ENCODE measurements at regions not wholly inside any gene's neighbourhood (a gene's known extent, or its start where the extent isn't known, plus 50 kb on each side); places are given as distances from the start of the nearest gene placed in this dataset.
"Not testable (repeated sequence)": the region's sequence is repeated elsewhere in the genome, so short reads cannot be mapped to it uniquely, and the experiment has no call there.

DNA sequence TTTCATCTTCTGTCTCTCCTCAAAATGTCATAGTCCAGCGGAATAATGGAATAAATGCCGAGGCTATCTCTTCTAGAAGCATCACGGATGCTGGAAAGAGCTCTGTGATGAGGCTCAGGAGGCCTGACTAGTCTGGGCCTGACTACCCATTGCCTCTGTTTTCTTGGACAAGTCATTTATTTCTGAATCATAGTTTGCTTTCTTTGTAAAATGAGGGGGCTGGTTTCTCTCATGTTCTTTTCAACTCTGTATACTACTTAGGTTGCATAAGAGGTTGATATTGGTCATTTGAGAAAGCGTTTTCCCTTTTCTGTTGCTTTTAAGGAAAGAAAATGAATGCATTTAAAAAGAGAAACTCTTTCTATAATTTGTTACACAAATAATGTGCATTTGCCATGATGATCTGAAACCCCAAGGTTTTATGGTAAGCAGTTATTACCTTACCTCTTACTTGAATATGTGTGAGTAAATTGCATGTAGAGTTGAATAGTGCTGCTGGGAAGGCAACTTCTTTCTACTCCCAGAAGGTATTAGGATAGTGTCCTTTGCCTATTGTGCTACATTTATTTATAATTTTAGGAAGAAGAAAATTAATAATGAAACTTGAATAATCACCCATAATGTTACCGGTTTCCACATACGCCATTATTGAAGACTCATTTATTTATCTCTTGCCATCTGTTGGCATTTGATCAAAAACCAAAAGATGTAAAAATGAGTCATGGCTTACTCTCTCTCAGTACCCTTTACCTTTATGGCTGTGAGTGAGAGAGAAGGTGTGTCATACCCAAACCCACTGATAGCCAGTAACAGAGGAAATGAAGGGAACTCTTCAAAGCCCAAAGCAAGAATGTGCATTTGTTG lies 179.1 kb downstream of the FASLG start:
- DNase-seq (ENCODE audit: low read depth), result no peak

DNA sequence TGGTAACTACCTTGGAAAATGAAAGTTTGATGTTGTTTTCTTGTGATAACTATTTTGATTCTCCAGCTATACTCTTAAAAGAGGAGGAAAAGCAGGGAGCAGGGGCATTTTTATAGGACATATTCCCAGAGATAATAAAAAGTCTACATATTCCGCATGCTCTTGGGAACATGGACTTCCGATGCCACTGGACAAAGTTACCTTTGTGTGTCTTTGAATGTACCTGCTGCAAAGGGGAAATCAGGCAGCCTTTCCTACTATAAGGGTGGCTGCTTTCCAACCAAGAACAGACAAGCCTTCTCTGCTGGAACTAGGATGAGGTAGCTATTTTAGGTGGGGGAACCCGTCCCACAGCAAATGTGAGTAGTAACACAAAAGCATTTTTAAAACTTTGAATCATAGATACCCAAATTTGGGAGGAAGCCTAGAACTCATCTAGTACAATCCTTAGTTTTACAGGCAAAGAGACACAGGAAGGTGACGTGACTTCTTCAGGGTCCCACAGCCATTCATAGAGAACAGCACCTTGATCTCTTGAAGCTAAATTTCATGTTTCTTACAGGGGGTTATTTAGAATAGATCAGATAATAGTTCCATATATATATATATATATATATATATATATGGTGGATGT lies 179.9 kb downstream of the FASLG start:
- no peak for DNase-seq (ENCODE audit: low read depth)

DNA sequence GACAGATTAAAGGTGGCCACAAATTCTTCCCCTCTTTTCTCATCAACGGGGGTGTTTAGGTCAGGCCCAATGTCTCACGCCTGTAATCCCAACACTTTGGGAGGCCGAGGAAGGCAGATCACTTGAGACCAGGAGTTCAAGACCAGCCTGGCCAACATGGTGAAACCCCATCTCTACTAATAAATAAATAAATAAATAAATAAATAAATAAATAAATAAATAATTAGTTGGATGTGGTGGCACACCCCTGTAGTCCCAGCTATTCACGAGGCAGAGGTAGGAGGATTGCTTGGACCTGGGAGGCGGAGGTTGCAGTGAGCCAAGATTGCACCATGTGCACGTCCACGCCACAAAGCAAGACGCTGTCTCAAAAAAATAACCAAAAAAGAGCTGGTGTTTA lies 180.7 kb downstream of the FASLG start:
- not testable (repeated sequence) for DNase-seq (ENCODE audit: low read depth)

- DNase-seq (ENCODE audit: low read depth), result no peak
These were observed 184.5 kb downstream of the FASLG start for GRCh38 chr1:172843444-172843843.

- DNase-seq (ENCODE audit: low read depth), result peak; percentile 54
These were observed 186.5 kb downstream of the FASLG start for GRCh38 chr1:172845371-172845770.

DNA sequence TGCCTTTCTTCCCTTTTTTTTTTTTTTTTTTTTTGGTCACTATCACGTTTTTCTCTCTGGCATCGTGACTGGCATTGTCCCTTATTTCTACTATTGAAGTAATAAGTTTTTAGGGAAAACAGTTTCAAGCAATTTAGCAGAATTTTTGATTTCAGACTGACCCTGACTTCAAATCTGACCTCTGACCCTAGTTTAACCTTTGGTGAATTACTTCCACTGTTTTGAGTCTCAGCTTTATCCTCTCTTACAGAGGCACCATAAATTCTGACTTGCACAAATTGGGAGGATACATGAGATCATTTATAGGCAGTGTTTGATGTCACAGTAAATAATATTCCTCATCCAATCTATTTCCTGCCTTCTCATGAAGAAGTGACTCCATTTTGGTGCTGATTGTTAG lies 187.0 kb downstream of the FASLG start:
- no peak for DNase-seq (ENCODE audit: low read depth)

DNA sequence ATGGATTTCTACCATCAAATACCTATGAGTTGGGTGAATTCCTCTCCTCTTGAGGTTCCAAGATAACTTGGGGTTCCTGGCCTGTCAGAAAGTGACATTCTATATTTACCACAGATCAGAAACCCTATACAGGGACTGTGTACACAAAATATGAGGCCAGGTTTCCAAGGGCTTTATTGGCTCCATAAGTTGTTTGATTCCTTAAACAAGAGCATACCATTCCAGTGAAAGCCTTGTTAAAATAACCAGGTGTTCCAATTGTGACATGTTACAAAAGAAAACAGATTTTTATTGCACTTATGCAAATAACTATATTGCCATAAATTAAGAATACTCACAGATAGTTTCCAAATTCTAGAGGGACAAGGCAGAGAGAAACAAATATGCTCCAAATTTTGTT lies 188.9 kb downstream of the FASLG start:
- not testable (repeated sequence) for DNase-seq (ENCODE audit: low read depth)

DNA sequence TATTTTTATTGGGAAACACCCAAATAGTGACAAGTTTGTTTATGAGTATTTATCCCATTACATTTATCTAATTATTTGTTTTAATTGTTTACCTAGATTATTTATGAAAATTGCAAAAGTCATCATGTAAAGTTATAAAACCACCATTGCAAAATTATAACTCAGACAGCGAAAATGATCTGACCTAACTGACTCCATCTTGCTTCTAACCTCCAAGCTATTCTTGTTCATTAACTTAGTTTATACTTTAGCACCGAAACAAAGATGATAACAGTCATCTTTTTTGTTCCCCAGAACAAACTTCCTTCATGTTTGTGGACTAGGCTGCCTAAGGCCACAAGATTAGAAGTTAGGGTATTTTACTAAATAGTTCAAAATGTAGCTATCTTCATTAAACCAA lies 190.8 kb downstream of the FASLG start:
- DNase-seq (ENCODE audit: low read depth), result no peak

DNA sequence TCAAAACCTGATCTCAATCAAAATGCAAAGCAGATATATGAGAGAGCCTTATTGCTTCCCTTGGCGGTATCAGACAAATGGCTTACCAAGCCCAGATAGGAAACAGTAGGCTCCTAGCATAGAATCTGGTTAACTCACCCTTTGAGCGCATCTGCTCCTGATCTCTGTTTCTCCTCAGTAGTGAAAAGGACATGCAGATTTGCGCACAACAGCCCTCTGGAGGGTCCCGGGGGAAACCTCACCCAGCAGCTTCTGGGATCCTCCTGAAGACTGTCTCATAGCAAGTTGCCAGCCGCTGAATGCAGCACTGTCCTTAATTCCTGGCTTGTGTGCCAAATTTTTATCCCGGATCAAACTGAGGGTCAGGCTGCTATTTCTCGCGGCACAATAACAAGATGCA lies 192.2 kb downstream of the FASLG start:
- DNase-seq (ENCODE audit: low read depth), result no peak

- DNase-seq (ENCODE audit: low read depth), result no peak
These were observed 193.0 kb downstream of the FASLG start for GRCh38 chr1:172851856-172852255.

GRCh38 chr1:172855983-172856382 lies 194.8 kb downstream of the TNFSF18 start:
- DNase-seq (ENCODE audit: low read depth), result not testable (repeated sequence)

- no peak for DNase-seq (ENCODE audit: low read depth)
These were observed 187.7 kb downstream of the TNFSF18 start for GRCh38 chr1:172863031-172863430.

DNA sequence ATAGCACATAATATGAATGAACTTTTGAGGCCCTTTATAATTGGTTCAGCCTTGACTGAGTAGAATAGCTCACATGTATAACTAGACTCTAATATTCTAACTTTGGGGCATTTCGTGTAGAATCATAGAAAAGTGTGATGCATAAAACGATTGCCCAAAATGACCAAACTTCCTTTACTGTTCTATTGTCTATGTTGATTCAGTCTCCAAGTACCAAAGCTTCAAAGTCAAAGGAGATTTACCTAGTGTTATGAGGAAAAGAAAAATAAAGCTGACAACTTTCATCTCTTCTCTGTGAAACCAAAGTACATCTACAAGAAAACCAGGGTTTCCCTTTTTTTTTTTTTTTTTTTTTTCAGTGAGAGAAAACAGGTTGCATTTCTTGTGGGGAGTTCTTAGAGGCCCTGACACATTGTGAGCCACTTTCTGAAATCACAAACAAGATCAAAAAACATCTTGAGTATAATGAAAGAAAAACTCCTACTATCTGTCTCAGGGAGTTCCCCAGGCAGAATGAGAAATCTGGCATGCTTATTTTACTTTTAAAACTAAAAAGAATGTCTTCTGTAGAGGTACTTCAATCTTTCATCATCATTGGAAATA lies 183.4 kb downstream of the TNFSF18 start:
- no peak for DNase-seq (ENCODE audit: low read depth)

DNA sequence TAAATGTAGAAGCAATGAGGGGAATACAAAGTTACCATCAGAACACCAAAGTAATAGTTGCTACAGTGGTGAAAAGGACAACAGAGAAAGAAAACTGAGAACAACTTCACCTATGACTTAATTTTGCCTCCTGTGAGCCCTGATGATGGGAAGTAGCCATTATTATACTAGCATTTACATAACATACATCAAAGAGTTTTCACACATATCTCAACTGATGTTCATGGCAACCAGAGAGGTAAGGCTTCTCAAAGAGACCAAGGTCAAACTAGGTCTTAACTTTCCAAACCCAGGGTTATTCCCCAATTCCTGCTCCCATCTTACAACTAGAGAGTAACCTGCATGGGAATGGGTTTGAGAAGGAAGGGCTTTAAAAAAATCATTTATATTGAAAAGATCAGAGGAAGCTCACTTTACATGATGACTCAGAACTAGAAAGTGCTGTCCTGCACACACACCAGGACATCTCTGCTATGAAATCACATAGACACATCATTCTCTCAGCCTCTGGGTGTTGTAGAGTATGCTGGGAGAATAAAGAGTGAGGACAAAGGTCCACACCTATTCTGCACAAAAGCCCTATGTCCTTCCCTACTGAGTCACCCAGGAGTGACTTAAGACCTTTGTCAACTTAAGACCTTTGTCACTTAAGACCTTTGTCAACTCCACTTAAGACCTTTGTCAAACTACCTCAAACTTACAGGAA lies 179.7 kb downstream of the TNFSF18 start:
- no peak for DNase-seq (ENCODE audit: low read depth)

- DNase-seq (ENCODE audit: low read depth), result no peak
These were observed 175.8 kb downstream of the TNFSF18 start for GRCh38 chr1:172874950-172875349.

DNA sequence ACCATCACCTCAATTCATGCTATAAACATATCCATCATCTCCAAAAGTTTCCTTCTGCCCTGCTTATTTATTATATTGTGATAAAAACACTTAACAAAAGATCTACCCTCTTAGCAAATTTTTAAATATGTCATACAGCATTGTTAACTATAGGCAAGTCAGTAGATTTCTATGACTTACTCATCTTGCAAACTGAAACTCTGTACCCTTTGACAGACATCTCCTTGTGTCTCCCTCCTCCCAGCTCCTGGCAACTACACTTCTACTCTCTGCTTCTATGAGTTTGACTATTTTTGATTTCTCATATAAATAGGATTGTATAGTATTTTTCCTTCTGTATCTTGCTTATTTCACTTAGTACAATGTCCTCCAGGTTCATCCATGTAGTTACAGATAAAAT lies 174.8 kb downstream of the TNFSF18 start:
- DNase-seq (ENCODE audit: low read depth), result no peak

GRCh38 chr1:172882385-172882784 lies 168.4 kb downstream of the TNFSF18 start:
- DNase-seq (ENCODE audit: low read depth), result no peak

- DNase-seq (ENCODE audit: low read depth), result no peak
These were observed 167.9 kb downstream of the TNFSF18 start for GRCh38 chr1:172882791-172883386.

DNA sequence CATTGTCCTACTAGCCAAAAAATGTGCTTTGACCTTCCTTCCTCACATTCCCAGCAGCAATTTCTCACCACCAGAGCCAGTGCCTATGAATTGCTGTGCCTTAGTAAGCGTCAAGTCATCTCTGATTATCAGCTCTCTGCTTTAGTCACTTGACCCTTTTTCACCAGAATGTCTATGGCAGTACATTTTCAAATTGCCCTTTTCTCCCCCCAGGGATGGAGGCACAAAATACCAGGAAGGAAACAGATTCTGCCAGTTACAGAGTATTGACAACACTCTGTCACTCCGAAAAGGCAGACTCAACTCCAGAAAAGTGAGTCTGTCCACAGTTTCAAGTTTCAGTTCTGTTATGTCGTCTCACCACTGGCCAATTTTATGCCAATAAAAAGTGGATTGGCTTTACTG lies 167.4 kb downstream of the TNFSF18 start:
- no peak for DNase-seq (ENCODE audit: low read depth)

DNA sequence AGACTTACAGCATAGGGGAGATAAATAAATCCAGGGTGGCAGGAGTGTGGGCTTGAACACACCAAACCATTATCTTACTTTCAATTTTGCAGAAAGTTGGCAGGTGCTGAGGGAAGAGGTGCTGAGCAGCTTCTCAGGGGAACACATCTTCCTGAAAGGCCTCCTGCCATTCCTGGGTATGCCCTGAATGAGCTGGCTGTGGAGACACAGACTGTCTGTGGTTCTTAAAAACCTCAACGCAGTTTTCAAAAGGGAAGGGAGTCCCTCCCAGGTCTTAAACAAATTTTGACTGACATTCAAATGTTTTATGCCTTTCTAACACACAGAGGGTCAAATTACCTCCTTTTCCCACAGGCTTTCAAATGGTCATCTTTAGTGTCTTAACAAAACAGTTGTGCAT lies 166.9 kb downstream of the TNFSF18 start:
- DNase-seq (ENCODE audit: low read depth), result no peak

DNA sequence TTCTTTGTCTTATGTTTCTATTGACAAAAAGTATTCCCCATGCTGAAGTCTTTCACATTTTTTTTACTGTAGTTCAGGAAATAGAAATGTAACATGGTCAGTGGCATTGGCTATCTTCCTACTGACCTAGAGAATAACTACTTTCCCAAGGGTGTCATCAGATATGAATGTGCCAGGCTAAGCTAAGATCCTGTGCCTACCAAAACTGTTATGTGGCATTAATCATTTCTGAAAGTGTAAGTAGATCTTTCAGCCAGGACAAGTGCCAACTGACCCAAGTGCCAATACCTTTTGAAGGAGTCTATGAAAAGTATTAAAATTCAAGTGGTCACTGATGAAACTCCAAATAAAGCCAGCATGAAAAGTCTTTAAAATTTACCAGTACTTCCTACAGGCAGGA lies 165.3 kb downstream of the TNFSF18 start:
- no peak for DNase-seq (ENCODE audit: low read depth)

- DNase-seq (ENCODE audit: low read depth), result no peak
These were observed 164.8 kb downstream of the TNFSF18 start for GRCh38 chr1:172885971-172886370.
